SH-SY5Y (cell line): ENCODE measurements at regions not wholly inside any gene's neighbourhood (a gene's known extent, or its start where the extent isn't known, plus 50 kb on each side); places are given as distances from the start of the nearest gene placed in this dataset.

Experiments used
- GATA2 ChIP-seq: IDR thresholded peaks from 2 replicates; pipeline ENCODE4 v1.6.1; 2011; ENCODE audit warnings: mild to moderate bottlenecking, low read depth, low read length
- GATA3 ChIP-seq: IDR thresholded peaks from 2 replicates; pipeline ENCODE4 v1.6.1; 2011; ENCODE audit warnings: low read depth, mild to moderate bottlenecking, low read length, moderate library complexity

DNA sequence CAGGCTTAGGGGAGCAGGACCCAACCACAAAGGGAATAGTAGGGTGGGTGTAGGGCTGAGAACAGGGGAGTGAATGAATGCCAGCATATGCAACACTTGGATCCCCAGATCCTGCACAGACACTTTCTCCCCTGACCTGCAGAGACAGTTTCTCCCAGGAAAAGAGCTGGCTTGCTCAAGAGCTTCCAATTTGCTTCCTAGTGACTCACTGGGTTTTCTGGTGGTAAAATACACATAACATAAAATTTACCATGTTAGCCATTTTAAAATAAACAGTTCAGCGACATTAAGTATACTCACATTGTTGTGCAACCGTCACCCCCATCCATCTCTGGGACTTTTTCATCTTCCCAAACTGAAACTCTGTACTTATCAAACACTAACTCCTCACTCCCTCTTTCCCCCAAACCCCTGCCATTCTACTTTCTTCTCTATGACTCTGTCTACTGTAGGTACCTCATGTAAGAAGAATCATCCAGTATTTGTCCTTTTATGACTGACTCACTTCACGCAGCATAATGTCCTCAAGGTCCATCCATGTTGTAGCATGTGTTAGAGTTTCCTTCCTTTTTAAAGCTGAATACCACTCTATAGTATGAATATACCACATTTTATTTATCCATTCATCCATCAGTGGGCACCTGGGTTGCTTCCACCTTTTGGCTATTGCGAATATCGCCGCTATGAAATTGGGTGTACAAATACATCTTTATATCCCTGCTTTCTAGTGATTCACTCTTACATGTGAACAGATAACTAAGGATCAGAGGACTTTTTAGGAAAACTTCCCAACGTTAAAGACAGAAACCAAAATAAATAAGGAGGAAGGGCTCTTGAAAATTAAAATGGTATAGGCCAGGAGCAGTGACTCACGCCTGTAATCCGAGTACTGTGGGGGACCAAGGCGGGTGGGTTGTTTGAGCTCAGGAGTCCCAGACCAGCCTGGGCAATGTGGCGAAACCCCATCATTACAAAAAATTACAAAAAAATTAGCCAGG lies 95.6 kb upstream of the TJP1 start:
- no peak for TF ChIP-seq GATA3
- TF ChIP-seq GATA2: no peak

DNA sequence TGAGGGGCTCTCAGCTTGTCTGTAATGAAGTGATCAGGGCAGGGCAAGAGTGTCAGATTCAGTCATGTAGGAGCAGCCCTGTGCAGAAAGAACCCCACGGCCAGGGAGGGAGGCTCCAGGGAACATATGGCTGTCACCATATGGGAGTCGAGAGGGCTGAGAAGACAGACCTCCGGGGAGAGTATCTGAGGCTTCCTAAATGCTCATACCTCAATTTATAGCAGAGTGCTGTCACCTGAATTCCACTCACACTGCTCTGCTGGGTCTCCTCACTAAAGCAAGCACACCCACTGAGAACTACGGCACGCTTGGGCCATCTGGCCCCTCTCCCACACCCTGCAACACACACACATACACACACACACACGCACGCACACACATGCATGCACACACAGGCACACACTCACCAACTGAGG lies 92.3 kb upstream of the TJP1 start:
- no peak for TF ChIP-seq GATA2
- no peak for TF ChIP-seq GATA3

DNA sequence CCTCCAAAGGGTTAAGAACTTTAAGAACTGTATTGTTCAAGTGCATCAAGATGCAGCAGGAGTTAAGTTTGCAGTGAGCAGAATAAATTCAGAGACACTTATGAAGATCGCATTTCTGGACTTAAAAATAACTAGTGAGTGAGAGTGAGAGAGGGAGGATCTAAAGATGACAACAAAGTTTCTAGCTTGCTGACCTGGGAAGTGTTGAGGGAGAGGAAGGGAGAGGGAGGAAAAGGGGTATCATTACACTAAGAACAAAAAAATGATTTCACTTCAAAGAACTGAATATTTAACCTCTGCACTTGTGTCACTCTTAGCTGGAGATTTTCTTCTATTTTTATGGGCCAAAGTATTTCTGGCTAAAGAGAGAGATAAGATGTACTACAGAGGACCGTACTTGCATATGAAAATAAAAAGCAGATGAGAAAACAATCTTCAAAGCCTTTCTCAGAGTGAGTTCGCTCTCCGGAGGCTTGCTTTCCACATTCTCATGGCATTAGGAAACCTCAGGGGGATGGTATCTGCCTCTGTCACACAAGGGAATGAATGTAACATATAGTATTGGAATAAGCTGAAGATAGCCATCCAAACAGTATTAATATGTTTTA lies 91.4 kb upstream of the TJP1 start:
- TF ChIP-seq GATA3 (no peak), GATA2 (no peak)

DNA sequence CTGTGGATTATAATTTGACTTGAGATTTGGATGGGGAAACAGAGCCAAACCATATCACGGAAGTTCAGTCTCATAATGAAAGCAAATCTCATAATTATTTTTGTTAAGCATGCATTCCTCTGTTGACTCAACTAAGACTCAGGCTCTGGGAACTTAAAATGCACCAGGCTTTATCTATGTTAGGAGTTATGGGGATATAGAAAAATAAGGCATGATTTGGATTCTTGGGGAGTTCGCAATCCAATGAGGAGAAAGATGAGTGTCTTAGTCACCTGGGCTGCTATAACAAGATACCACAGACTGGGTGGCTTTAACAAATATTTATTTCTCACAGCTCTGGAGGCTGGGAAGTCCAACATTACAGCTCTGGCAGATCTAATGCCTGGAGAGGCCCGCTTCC lies 89.4 kb upstream of the TJP1 start:
- TF ChIP-seq GATA2: no peak

DNA sequence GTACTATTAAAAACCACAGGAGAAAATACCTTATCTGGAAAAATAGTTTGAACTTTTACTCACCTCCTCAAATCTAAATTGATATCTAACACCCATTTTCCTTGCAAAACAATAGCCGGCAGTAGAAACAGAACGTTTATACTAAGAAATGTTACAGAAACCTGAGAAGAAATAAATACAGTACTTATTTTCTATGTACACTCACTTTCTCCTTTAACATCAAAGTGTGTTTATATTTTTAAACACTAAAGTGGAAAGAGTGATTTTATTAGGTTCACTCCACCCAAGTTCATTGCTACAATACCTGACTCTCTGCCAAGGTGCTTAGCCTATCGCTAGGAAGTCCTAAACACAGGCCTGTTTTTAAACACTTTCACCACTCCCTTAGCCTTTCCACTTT lies 87.8 kb upstream of the TJP1 start:
- TF ChIP-seq GATA2 (no peak), GATA3 (no peak)

DNA sequence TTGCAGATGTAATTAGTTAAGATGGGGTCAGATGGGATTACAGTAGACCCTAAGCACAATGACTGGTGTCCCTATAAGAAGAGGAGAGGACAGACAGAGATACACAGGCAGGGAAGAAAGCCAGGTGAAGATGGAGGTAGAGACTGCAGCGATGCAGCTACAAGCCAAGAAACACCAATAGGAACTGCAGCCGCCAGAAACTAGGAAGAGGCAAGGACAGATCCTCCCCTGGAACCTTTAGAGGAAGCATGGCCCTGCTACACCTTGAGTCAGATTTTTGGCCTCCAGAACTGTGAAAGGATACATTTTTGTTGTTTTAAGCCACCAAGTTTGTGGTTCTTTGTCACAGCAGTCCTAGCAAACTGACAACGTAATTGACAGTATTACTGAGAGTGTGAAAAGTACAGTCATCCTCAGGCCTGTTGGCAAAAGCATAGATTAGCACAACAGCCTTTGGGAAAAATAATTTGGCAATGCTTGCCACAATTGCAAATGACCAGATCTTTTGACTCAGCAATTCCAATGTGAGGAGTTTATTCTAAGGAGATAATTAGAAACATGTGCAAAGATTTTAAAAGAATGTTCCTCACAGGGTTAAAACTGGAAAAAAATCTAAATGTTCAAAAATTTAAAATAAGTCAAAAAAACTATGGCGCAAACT lies 82.6 kb upstream of the TJP1 start:
- TF ChIP-seq GATA2 (no peak), GATA3 (no peak)

DNA sequence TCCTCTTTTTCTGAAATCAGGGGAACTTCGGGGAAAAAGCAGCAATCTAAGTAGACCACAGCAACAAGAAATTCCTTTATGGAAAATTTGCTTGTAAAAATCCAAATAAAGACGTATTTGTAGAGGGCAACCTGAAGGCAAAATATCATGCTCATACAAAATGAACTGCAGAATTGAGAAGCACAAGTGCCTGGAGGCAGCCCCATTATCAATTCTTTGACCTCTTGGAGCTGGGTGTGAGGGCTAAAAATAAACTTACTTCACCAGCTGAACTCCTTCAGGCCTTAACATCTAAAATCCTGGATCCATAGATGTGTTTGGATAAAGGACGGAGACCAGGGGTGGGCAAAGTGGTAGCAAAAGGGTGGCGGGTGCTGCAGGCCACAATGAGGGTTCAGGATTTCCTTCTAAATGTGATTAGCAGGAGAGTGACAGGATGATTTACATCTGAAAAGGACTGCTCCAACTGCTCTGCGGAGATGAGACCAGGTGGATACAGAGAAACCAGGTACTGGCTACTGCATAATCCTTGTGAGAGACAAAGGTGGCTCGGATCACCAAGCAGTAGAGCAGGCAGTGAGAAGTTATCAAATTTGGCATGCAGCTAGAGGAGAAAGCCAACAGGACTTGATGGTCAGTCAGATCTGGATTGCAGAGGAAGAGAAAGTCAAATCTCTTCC lies 81.7 kb upstream of the TJP1 start:
- TF ChIP-seq GATA3: no peak
- TF ChIP-seq GATA2: no peak

DNA sequence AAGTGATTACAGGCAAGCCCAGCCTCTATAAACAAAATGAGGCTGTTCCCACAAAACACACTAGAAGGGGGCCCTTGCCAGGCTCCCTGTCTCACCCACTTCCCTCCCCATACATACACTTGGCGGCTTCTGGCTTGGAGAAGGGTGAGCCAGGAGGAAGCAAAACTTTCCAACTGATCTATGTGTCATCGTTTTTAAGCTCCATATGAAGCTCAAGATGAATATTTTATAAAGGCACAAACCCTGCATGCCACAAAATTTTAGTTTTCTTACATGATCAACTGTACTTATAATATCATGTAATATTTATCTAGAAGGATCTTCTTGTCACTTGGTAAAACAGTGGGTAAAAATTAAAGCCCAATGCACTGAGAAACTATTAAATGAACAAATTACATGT lies 80.8 kb upstream of the TJP1 start:
- no peak for TF ChIP-seq GATA3
- no peak for TF ChIP-seq GATA2

DNA sequence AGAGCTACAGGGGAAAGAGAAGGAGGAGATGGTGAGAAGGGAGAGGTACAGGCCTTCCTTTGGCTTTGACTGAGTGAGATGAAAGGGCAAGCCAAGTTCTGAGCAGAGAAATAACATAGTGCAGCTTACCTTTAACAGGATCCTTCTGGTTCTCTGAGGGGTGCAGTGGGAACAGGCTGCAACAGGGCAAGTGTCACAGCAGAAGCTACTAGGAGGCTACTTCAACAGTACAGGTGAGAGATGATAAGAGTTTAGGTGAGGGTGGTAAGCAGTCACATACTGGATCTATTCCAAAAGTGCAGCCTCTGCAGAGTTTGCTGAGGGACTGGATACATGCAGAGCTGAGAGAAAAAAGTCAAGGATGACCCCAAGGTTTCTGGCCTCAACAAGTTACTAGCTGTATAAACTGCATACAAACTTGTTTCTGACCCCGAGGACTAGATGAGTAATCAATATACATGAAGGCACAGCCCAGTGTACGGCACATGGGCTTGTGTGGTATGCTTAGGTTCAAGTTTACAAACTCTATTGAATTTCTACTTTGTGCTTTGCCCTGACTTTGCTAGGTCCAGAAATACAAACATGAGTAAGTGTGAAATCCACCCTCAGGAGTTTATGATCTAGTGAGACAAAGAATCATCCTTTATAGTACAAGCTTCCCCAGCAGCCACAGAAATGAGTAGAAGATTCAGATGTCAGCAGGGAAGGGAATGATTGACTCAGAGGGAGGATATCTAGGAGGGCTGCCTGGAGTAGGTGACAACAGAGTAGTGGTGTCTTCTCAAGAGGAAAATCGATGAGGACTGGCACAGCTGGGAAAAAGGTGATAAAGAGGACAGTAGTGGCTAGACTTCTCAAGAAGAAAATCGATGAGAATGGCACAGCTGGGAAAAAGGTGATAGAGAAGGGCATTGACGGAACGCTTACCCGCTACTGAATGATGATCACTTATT lies 78.2 kb upstream of the TJP1 start:
- TF ChIP-seq GATA3 (no peak), GATA2 (no peak)

DNA sequence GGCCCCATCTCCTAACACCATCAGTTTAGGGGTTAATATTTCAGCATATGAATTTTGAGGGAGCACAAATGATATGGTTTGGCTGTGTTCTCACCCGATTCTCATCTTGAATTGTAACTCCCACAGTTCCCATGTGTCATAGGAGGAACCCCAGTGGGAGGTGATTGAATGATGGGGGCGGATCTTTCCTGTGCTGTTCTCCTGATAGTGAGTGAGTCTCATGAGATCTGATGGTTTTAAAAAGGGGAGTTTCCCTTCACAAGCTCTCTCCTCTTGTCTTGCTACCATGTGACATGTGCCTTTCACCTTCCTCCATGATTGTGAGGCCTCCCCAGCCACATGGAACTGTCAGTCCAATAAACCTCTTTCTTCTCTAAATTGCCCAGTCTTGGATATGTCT lies 73.8 kb upstream of the TJP1 start:
- TF ChIP-seq GATA2 (no peak), GATA3 (no peak)

DNA sequence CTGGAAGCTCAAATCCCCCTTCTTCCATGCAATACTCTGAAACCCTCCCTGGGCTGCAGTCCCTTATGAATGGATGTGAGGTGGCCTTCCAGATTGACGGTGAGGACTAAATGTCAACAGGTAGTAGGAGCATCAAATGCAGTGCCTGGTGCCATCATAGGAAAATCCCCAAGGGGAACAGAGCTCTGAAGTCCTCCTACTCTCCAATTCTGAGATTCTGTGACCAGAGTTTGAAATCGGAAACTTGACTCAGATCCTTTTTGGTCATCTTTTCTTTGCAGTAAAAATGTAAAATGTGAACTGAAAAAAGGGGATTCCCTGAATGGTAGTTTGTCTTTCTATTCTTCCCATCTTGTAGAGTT lies 68.8 kb upstream of the TJP1 start:
- TF ChIP-seq GATA3 (no peak), GATA2 (no peak)

DNA sequence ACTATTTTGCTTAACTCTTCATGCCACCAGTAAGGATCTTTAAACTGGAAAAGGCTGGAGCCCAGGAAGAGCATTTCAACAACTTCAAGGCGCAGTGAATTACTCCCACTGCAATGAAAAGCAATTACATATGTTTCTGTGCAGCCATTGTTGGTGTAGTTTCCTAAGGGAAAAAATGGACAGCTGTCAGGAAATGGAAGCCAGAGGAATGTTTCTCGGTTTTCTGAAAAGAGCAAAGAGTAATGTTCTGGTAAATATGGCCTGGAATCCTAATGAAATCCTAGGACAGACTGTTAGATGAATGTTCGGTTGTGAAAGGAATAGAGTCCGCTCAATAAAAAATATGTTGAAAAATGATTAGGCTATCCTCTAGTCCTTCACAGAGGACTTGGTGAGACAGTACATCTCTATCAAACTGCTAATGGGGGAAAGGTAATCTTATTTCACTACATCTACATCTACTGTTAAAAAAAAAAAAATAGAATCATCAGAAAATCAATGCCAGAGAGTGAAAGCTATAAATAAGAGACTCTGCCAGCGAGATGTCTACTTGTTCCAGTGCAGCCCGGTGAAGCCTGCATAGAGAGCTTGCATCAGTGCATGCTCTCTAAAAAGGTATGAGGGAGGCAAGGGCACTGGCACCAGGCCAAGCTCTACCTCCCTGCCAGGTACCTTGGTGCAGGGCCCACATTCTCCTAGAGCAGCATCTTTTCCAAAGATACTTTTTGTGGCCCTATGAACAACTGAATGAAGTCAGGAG lies 68.2 kb upstream of the TJP1 start:
- TF ChIP-seq GATA2 (no peak), GATA3 (no peak)

DNA sequence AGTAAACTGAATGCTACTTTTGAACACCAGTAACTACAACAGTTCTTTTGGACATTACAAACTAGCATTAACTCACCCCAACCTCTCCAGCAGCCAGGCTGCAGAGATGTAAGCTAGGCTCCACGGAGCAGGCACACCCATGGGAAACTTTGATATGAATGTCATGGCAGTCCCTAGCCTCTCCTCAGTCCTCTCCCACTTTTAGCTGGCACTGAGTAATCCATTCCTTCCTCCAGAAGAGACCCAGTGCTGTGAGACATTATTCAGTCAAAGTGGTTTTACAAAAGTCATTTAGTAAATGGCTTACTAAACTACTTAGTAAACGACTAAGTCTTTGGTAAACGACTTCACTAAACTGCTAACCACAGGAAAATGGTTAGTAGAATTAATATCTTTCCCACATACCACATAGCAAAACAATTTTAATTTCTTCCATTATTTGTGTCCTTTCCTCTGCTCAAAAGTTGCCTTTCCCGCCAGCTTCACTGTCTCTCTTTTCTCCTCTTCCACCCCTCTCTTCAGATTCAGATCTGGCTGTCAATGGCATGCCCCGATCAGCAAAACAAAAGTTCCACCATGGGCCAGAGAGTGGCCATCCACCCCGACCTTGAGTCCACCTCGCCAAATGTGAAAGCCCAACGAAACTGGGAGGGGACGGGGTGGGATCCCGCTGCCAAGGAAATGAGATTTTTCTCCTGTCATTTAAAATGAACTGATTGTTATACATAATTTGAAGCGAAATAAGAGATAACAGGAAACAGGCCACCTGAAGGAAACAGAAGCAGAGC lies 67.5 kb upstream of the TJP1 start:
- no peak for TF ChIP-seq GATA3
- TF ChIP-seq GATA2: no peak
